T-helper 2 cell (primary cell): ENCODE measurements at regions not wholly inside any gene's neighbourhood (a gene's known extent, or its start where the extent isn't known, plus 50 kb on each side); places are given as distances from the start of the nearest gene placed in this dataset.
"Not testable (repeated sequence)": the region's sequence is repeated elsewhere in the genome, so short reads cannot be mapped to it uniquely, and the experiment has no call there.

Source experiments
- DNase-seq, 5 experiments: peaks; one replicate each; pipeline versions ENCODE4 v3.0.0 to v3.0.0-alpha.2; 2012 to 2022

DNA sequence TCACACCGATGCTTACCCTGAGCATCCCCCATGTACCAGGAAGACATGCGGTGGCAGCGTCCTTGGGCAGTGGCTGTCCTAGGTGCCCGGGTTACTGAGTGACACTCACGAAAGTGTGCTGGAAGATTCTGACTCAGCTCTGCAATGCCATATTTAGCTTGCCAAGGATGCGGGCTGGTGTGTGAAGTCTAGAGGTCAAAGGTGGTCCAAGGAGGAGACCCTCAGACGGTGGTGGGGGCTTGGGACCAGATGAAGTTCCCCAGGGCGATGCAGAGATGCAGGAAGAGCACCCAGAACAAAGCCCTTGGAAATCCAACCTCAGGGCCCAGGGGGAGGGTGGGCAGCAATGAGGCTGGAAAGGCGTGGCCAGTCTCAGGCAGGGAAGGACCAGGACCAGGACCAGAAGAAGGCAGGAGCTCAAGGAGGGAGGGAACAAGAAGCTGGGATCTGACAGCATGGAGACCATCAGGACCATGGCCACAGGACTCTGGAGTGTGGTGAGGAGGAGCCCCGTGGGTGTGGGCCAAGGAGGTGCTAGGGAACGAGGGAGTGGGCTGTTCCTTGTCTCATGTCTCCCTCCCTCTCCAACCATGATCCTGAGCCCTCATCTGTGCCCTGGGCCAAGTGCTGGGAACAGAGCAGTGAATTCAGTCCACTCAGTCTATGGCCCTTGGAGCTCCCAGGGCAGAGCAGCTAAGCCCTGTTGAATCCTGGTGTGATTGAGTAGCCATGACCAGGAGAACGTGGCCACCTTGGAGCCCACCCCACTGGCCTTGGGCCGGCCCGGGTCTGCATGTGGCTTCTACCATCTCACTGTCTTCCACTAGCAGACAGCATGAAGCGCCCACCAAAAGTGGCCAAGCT lies 310.1 kb upstream of the DIO3 start:
- DNase-seq, result no peak

DNA sequence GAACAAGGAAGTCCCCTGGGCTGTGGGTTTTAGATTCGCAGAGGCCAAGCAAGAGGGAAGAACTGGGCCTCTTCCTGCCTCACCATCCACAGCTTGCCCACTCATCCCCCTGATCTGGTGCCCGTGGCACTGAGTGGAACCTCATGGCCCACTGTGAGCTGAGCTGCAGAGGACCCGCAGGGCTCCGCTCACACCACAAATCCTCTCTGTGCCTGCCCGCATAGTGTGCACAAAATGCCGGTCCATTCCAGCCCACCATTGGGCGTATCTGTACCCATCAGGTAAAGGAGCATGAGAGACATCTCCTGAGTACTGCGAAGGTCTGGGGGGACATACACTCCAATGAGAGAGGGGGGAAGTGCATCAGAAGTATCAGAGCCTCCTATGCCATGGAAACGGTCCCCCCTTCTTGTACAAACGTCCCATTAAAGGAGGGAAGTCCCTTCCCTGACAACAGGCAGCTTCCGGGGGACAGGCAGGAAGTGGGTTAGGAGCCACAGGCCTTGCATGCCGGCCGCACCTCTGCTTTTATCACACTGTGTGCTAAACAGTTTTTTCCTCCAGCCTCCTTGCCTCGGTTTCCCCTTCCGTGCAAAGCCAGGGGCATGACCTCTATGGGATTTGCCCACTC lies 309.4 kb upstream of the DIO3 start:
- DNase-seq, result peak in 1 of 5 experiments; percentile 38

- no peak for DNase-seq
These were observed 308.7 kb upstream of the DIO3 start for GRCh38 chr14:101252443-101253214.

- DNase-seq, result no peak
These were observed 307.3 kb upstream of the DIO3 start for GRCh38 chr14:101253948-101254347.

DNA sequence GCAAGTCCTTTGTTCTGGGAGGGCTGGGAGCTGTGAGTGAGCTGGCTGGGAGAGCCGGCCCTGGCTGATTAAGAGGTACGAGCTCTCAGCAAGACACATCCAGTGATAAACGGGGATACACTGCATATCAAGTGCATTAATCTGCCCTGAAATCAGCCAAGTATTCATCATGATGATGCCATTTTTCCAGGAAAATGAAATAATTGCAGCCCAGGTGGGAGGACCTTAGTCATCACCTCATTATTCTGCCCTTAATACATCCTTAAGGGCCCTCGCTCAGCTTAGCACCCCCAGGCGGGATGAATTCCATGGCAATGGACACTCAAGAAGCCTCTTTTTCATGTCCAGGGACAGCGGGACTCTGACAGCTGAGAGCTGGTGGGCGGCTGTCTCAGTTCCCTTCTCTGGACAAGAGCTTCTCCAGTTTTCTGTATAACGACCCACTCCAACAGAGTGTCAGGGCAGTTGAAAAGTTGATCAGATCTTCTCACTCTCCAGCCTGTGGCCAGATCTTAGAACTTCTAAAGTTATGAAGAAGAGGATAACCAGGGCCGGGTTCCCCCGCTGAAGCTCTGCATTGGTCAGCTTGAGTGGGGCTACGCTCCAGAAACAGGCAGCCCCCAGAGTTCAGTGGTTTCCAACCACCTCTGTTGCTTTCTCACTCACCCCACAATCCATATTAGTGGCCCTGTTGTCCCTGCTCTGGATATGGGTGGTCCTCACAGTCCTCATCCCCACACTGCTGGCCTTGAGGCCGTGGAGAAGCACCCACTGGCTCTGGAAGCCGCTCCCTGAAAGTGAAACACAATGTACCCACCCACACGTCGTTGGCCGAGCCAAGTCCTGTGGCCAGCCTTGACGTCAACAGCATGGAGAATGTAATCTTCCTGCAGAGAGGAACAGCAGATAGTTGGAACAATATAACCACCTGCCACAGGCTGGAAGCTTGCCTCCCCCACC lies 306.2 kb upstream of the DIO3 start:
- DNase-seq, result no peak

- DNase-seq, result no peak
These were observed 305.6 kb upstream of the DIO3 start for GRCh38 chr14:101255765-101256125.

DNA sequence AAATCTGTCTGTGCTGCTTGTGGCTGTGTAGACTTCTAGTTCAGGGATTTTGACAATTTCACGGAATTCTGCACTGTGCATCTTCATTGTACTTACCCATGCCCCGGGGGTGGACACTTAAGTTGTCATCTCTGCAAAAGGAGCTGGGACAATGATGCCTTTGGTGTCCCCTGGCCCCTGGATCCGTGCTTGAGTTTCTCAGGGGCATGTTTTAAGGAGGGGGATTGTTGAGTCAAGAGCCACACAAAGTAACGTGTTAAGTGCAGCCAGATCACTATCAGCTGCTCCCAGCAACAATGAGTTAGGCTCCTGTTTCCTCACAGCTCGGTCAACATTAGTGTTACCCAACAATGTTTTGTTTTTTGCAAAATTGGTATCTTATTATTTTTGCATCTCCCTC lies 305.0 kb upstream of the DIO3 start:
- no peak for DNase-seq

DNA sequence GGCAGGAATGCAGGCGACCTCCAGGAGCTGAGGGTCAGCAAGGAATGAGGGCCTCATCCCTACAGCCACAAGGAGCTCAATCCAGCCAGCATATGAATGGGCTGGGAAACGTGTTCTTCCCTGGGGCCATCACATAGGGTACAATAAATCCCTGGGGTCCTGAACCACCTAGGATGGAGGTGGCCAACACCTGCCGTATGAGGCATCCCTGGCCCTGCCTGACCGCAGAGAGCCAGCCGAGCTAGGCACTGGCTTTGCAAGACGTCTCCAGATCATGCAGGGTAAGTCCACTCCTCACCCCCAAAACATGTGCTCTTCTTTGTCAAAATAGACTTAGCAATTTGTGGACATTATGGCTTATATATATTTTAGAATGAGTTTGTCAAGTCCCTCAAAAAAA lies 303.7 kb upstream of the DIO3 start:
- no peak for DNase-seq

GRCh38 chr14:101259748-101260147 lies 301.5 kb upstream of the DIO3 start:
- no peak for DNase-seq

DNA sequence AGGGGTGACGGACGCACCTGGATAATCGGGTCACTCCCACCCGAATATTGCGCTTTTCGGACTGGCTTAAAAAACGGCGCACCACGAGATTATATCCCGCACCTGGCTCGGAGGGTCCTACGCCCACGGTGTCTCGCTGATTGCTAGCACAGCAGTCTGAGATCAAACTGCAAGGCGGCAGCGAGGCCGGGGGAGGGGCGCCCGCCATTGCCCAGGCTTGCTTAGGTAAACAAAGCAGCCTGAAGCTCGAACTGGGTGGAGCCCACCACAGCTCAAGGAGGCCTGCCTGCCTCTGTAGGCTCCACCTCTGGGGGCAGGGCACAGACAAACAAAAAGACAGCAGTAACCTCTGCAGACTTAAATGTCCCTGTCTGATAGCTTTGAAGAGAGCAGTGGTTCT lies 294.9 kb upstream of the DIO3 start:
- not testable (repeated sequence) for DNase-seq

DNA sequence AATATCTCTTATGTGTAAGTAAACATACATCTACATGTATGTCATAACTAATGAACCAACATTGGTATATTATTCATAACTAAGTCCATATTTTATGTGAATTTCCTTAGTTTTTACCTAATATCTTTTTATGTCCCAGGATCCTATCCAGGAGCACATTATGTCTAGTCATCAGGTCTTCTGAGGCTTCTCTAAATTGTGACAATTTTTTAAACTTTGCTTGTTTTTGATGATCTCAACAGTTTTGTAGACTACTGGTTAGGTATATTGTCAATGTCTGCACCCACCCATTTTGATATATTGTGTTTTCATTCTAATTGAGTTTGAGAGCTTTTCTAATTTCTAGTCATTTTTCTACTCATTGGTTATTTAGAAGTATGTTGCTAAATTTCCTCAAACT lies 288.2 kb upstream of the DIO3 start:
- no peak for DNase-seq

GRCh38 chr14:101276309-101277091 lies 284.8 kb upstream of the DIO3 start:
- DNase-seq, result no peak

DNA sequence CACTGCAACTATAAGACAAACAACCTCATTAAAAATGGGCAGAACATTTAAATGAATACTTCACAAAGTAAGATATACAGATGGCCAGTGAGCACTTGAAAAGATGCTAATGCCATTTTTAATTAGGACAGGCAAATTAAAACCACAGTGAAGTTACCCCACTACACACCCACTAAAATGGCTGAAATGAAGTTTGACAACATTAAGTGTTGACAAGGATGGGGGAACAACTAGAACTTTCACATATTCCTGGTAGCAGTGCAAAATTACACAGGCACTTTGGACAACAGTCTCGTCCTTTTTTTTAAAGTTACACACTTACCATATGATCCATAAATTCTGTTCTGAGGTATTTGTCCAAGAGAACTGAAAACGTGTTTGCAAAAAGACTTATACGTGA lies 278.9 kb upstream of the DIO3 start:
- no peak for DNase-seq

DNA sequence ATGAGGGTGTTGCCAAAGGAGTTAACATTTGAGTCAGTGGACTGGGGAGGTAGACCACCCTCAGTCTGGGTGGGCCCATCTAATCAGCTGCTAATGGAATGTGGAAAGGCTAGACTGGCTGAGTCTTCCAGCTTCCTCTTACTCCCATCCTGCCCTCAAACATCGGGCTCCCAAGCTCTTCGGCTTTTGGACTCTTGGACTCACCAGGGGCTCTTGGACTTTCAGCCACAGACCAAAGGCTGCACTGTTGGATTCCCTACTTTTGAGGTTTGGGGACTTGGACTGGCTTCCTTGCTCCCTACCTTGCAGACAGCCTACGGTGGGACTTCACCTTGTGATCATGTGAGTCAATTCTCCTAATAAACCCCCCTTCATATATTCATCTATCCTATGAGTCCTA lies 276.6 kb upstream of the DIO3 start:
- no peak for DNase-seq

GRCh38 chr14:101286271-101287018 lies 274.9 kb upstream of the DIO3 start:
- DNase-seq, result no peak

- no peak for DNase-seq
These were observed 272.7 kb upstream of the DIO3 start for GRCh38 chr14:101288436-101289229.

DNA sequence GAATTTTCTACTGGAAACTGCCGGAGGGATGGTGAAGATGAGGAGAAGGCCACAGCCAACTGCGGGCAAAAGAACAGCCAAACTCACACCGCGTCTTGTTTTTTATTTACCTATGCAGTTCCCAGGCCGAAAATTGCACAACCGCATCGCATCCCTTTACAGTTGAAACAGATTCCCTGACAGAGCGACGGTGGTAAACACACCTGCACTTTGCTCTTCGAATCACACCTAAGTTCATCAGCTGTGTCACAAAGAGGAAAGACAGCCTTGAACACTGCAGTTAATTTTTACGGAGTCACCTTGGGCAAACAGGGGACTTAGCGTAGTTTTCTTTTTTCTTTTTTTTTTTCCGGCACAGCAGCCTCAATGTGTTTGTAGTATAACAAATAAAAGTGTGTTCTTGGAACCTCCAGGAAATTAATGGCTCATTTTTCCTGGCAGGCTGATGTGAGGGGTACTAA lies 272.0 kb upstream of the DIO3 start:
- DNase-seq, result no peak

GRCh38 chr14:101289911-101290310 lies 271.4 kb upstream of the DIO3 start:
- no peak for DNase-seq

GRCh38 chr14:101290611-101291010 lies 270.7 kb upstream of the DIO3 start:
- no peak for DNase-seq

- no peak for DNase-seq
These were observed 269.9 kb upstream of the DIO3 start for GRCh38 chr14:101291390-101291789.
